Testis (tissue), 2 donors: ENCODE measurements at regions not wholly inside any gene's neighbourhood (a gene's known extent, or its start where the extent isn't known, plus 50 kb on each side); places are given as distances from the start of the nearest gene placed in this dataset.

ENCODE experiments used
- DNase-seq: peaks from one replicate; pipeline ENCODE4 v3.0.0-alpha.2; 2019
- H3K27ac ChIP-seq, 2 donors: fragments of 200-600 bp; sonication (generic); one replicate each; pipeline ENCODE4 v1.5.1; 2019
- H3K27me3 ChIP-seq: fragments of 200-600 bp; sonication (generic); one replicate; pipeline ENCODE4 v1.5.1; 2019
- H3K36me3 ChIP-seq: fragments of 200-600 bp; sonication (generic); one replicate; pipeline ENCODE4 v1.5.1; 2017; ENCODE audit warnings: low read depth; ENCODE audit errors: missing control alignments
- H3K4me1 ChIP-seq: fragments of 200-600 bp; sonication (generic); one replicate; pipeline ENCODE4 v1.5.1; 2019
- H3K4me3 ChIP-seq, 2 donors: fragments of 200-600 bp; sonication (generic); one replicate each; pipeline ENCODE4 v1.5.1; 2017 to 2019
- H3K9me3 ChIP-seq: fragments of 200-600 bp; sonication (generic); one replicate; pipeline ENCODE4 v1.5.1; 2017
- POLR2A ChIP-seq: fragments of 450-650 bp; IDR thresholded peaks from one replicate; pipeline ENCODE4 v1.6.1; 2017; ENCODE audit warnings: antibody characterized with exemption, mild to moderate bottlenecking, moderate library complexity
- WGBS, 2 donors: methylation state at CpG; one replicate each; pipeline ENCODE4 v1.1.5; 2018; 5-methylcytosine and 5-hydroxymethylcytosine counted together
- intact Hi-C: fragments of 100-400 bp; cut with DNase I; formaldehyde crosslinking; loops from one replicate; pipeline ENCODE4 v1.15.1; 2023; ENCODE audit warnings: low total_unique reads
- TF ChIP-seq, protein P1 (sequence below), 3 experiments: fragments of 450-650 bp in 2 of 3; fragments of 200-600 bp in 1 of 3; sonication (generic) in 1 of 3; IDR thresholded peaks; one replicate each; pipeline ENCODE4 v1.5.1; 2016 to 2019; ENCODE audit warnings: antibody characterized with exemption in 3 of 3, mild to moderate bottlenecking in 2 of 3, moderate library complexity in 1 of 3

DNA sequence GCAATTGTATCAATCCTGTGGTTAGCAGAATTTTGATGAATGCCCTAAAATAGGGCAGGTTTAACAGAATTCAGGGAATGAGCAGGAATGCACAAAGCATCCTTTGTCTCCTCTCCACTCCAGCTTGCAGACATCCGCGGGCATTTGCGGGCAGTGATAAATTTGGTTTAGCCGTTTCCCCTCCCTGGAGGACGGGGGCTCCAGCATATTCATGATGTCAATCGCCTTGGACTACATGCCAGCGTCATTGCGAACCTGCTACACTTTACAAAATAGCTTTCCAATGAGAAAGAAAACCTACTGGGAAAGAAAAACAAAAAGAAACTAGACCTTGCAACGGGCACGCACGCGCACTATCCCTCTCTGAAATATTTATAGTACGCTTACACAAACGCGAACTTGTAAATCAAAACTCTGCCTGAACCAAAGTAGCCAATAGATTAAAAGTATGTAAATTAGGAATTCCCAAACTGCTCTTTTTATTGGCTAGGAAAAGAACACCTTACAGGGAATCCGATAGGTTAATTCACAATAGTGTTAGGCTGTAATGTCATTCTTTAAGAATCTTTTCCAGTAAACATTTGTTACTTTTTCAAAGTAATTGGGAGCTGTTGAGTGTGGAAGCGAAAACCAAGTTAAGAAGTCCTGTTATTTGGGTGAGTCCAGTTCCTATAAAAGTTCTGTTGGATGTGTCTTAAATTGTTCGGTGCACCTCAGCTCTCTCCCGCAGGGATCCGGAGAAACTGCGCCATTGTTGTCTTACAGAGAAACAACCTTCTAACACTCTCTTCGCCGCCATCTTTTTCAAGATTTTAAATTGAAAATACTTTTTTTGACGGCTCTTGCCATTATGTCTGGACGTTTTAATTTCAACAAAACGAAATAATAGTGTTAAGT is 136.7 kb downstream of the HFE start:
- Histone ChIP-seq H3K27me3 (no peaks in the 10 kb centered on the region), H3K27ac (peak overlapping the region; percentile 75 to 77), H3K9me3 (no peaks in the 10 kb centered on the region), H3K4me1 (peaks cover 8% of the 10 kb centered on the region), H3K4me3 (peak overlapping the region; percentile 46 to 60), H3K36me3 (no peaks in the 10 kb centered on the region)
- WGBS, 2 donors = 0 to 2% methylated on average over 26 of the region's 26 CpGs
- intact Hi-C loops = no loop called here
- TF ChIP-seq, protein P1, sequence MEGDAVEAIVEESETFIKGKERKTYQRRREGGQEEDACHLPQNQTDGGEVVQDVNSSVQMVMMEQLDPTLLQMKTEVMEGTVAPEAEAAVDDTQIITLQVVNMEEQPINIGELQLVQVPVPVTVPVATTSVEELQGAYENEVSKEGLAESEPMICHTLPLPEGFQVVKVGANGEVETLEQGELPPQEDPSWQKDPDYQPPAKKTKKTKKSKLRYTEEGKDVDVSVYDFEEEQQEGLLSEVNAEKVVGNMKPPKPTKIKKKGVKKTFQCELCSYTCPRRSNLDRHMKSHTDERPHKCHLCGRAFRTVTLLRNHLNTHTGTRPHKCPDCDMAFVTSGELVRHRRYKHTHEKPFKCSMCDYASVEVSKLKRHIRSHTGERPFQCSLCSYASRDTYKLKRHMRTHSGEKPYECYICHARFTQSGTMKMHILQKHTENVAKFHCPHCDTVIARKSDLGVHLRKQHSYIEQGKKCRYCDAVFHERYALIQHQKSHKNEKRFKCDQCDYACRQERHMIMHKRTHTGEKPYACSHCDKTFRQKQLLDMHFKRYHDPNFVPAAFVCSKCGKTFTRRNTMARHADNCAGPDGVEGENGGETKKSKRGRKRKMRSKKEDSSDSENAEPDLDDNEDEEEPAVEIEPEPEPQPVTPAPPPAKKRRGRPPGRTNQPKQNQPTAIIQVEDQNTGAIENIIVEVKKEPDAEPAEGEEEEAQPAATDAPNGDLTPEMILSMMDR (IDR thresholded peaks at IDR 0.05) = no peak
- peak; percentile 11 for TF ChIP-seq POLR2A
- DNase-seq = peak; percentile 81

DNA sequence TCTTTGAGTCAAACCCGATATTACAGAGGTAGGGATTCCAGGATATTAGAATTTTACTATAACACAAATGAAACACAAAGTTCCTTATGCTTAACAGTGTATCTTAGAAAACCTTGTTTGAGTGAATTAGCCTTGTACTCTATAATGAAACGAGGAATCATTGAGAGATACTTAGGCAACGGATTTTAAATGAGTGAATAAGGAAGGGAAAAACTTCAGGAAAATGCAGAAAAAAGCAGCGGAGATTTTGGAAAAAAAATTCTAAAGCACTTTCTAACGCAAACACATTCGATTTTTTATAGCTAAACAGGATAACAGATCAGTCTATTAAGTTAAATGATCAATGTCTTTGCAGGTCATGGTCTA is 137.3 kb downstream of the HFE start:
- TF ChIP-seq, protein P1 (IDR thresholded peaks at IDR 0.05) = no peak
- no peak for TF ChIP-seq POLR2A
- H3K4me3 ChIP-seq = peak overlapping the region; percentile 46 to 60
- no peaks in the 10 kb centered on the region for H3K9me3 ChIP-seq
- DNase-seq = no peak
- intact Hi-C loops = no loop called here
- peaks cover 8% of the 10 kb centered on the region for H3K4me1 ChIP-seq
- no peaks in the 10 kb centered on the region for H3K36me3 ChIP-seq
- H3K27me3 ChIP-seq = no peaks in the 10 kb centered on the region
- WGBS, 2 donors = 4 to 5% methylated on average over 6 of the region's 6 CpGs
- H3K27ac ChIP-seq = peak overlapping the region; percentile 75 to 77

DNA sequence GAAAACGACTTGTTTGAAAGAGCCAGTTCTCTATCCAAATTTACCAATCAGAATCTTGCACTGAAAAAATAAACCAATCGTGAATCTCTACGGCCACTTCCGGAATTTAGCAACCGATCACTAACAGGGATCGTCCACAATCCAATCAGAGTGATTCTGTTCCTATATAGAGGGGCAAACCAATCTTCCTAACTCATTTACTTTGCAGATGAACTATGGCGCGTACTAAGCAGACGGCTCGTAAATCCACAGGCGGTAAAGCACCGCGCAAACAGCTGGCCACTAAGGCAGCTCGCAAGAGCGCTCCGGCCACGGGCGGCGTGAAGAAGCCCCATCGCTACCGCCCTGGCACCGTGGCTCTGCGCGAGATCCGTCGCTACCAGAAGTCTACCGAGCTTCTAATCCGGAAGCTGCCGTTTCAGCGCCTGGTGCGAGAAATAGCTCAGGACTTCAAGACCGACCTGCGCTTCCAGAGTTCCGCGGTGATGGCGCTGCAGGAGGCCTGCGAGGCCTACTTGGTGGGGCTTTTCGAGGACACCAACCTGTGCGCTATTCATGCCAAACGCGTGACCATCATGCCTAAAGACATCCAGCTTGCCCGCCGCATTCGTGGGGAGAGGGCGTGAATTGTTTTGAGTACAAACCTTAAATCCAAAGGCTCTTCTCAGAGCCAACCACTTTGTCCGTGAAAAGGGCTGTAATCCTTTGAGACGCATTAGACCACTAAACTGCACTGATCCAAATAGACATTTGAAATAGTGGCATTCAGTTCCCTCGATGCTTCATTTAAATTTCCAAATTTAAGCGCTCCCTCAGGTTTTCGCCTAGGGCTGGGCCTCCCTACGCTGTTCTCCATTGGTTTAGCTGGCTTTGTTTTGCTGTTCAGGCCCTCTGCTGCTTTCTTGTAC is 138.0 kb downstream of the HFE start:
- Histone ChIP-seq H3K9me3 (no peaks in the 10 kb centered on the region), H3K27ac (peak overlapping the region; percentile 75 to 77), H3K27me3 (no peaks in the 10 kb centered on the region), H3K4me3 (peak overlapping the region; percentile 46 to 60), H3K4me1 (peaks cover 8% of the 10 kb centered on the region), H3K36me3 (no peaks in the 10 kb centered on the region)
- 25 to 30% methylated on average over 51 of the region's 51 CpGs for WGBS, 2 donors
- TF ChIP-seq, protein P1 (IDR thresholded peaks at IDR 0.05) = no peak
- no peak for TF ChIP-seq POLR2A
- intact Hi-C loops = no loop called here
- no peak for DNase-seq

DNA sequence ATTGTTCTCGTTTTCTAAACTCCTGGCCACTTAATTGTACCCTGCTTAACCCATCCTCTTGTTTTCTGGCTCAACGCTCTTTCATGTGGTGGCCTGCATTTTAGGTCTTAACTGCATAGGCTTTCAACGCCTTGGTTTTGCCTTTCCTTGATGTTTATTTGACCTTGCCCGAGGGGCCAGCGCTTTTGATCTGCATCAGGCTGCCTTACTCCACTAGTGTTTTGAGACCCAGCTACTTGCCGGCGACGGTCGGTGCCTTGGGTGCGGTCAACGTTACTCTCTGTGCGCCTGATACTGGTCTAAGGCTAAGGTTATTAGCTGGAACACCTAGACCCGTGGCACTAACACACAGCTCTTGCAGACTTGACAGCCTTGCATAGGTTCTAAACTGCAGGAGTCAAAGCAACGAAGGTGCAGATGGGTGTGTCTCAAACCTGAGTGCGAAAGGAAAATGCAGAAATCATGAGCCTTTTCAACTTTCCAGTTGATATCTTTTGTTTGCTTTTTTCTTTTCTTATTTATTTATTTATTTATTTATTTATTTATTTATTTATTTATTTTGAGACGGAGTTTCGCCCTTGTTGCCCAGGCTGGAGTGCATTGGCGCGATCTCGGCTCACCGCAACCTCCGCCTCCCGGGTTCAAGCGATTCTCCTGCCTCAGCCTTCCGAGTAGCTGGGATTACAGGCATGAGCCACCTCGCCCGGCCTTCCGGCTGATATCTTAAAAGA is 138.8 kb downstream of the HFE start:
- Histone ChIP-seq H3K4me3 (peak overlapping the region; percentile 46 to 60), H3K9me3 (no peaks in the 10 kb centered on the region), H3K27me3 (no peaks in the 10 kb centered on the region), H3K4me1 (peaks cover 8% of the 10 kb centered on the region), H3K27ac (peak overlapping the region; percentile 75 to 77), H3K36me3 (no peaks in the 10 kb centered on the region)
- intact Hi-C loops = no loop called here
- WGBS, 2 donors = 55 to 59% methylated on average over 28 of the region's 28 CpGs
- TF ChIP-seq, protein P1 (IDR thresholded peaks at IDR 0.05) = no peak
- TF ChIP-seq POLR2A = no peak
- no peak for DNase-seq
